HG03139 (cell line): ENCODE measurements at regions not wholly inside any gene's neighbourhood (a gene's known extent, or its start where the extent isn't known, plus 50 kb on each side); places are given as distances from the start of the nearest gene placed in this dataset.
"Not testable (repeated sequence)": the region's sequence is repeated elsewhere in the genome, so short reads cannot be mapped to it uniquely, and the experiment has no call there.

Experiments
- ATAC-seq: cut with Tn5 transposase; IDR thresholded peaks from one replicate; pipeline ENCODE4 v1.9.1; 2021; ENCODE audit not compliant: unreplicated experiment

DNA sequence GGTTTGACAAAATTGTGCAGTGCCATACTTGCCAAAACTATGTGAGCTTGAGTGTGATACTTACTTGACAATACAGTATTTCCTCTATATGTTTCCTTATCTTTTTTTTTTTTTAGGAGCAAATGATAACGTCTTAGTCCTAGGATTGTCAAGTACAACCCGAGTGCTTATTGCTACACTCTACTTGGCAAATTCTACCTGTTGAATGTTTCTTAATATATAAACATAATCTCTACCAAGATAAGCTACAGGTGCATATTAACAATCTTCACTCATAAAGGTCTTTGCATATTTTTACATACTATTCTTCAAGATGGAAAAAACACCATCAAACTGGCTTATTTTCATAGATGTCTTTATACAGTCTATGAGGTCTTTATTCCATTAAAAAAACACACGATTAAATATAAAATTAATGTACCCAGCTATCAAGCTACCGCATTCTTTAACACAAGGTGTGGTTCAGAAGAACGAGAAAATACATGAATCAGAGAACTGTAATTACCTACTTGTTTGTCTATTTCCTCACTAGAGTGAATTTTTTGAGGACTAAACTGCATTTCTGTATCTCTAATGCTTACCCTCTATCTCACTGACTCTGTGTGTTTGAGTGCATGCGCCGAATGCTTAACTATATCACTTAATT, 76.1 kb upstream of the PDSS1 start:
- ATAC-seq, result no peak

DNA sequence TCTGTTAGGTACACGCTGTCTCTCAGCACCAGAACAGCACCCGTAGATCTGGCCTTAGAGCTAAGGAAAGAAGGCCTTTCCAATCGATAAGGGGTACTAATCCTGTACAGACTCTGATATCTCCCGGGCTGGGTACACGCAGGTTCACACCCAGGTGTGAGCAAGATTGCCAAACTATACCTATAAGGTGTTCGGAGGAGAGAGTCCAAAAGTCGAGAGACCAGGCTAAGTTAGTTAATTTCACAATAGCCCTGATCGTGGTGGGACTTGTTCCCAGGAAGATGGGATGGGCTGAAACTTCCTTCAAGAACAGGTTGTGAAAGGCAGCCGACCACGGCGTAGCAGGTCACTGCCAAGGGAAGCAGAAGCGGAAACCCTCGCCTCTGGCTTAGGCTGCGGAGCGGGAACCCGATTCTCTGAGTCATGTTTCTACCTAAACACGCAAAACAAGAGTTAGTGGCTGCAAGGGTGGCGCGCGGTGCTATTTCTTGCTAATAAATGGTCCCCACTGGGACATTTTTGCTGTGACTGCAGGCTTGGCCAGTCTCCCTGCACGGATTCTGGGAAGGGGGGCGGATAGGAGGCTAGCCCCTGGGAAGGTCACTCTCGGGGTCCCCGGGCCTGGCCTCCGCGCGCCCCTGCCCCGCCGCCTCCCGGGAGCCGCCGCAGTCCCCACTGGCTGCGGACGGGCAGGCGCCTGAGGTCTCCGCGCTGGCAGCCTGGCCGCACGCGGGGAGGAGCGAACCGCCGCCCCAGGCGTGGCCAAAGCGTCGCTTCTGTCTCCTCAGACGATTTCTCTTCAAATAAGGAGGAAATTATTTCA, 75.4 kb upstream of the PDSS1 start:
- ATAC-seq, result no peak

DNA sequence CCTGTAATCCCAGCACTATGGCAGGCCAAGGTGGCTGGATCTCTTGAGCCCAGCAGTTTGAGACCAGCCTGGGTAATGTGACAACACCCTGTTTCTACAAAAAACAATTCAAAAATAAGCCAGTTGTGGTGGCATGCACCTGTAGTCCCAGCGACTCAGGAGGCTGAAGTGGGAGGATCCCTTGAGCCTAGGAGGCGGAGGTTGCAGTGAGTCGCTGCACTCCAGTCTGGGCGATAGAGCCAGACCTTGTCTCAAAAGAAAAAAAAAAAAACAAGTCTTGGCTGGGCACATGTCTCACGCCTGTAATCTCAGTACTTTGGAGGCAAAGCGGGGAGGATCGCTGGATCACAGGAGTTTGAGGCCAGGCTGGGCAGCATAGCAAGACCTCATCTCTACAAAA, 74.6 kb upstream of the PDSS1 start:
- ATAC-seq, result no peak

DNA sequence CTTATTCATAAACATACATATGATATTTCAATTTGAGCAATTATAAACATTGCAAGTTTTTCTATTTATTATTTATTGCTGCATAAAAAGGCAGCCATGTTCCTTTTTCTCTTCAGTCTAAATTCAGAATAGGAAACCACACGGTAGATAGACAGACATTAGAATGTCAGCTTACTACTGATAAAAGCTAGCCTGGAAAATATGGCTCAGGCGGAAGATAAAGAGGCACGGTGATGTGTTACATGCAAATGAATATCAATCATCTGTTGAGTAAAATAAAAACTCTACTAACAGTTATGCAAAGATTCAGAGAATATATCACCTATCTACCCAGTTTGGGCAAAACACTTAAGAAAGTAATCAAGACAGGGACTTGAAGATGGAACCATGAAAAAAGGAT, 73.5 kb upstream of the PDSS1 start:
- ATAC-seq, result no peak

DNA sequence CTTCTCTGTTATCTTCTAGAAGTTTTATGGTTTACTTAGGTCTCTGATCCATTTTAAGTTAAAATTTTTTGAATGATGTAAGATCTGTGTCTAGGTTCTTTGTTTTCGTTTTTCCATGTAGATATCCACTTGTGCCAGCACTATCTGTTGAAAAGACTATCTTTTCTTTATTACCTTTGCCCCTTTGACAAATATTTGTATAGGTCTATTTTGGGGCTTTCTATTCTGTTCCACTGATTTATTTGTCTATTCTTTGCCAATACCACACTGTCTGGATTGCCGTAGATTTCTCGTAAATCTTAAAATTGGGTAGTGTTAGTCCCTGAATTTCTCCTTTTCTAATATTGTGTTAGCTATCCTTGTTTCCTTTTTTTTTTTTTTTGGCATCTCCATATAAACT, 71.4 kb upstream of the PDSS1 start:
- no peak for ATAC-seq

DNA sequence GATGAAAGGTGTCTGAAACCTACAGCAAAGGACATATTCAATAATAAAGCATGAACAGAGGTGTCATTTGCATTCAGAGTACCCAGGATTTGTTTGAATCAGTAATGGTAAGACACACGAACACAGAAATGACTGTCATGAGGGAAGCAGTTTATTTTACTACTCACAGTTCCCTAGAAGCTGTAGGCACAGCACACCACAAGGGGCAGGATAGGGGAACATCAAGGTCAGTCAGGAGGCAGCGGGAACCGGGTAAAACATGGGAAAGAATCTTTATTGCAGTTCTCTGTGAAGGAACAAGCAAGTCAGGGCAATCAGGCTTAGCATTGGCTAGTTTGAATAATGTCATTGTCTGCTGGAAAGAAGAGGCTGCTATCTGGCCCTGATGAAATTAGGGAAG, 70.2 kb upstream of the PDSS1 start:
- no peak for ATAC-seq

DNA sequence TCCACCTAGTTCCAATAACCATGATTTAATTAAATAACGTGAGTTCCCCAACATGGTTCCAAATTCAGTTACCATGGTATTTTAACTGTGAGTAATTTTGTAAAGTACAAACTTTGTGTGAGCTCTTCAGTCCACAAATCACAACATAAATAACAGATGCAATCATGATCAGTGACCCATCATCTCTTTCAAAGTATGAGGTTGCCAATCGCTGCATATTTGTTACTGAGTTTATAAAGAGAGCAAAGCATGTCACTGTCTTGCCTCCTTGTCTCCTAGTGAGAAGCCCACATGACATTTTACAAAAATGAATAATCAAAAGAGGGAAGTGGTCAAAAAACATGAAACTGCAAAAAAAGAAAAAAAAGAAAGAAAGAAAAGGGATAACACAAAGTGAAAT, 69.1 kb upstream of the PDSS1 start:
- ATAC-seq, result peak; percentile 64

DNA sequence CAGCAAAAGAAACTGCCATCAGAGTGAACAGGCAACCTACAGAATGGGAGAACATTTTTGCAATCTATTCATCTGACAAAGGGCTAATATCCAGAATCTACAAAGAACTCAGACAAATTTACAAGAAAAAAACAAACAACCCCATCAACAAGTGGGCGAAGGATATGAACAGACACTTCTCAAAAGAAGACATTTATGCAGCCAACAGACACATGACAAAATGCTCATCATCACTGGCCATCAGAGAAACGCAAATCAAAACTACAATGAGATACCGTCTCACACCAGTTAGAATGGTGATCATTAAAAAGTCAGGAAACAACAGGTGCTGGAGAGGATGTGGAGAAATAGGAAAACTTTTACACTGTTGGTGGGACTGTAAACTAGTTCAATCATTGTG, 65.3 kb upstream of the PDSS1 start:
- not testable (repeated sequence) for ATAC-seq

DNA sequence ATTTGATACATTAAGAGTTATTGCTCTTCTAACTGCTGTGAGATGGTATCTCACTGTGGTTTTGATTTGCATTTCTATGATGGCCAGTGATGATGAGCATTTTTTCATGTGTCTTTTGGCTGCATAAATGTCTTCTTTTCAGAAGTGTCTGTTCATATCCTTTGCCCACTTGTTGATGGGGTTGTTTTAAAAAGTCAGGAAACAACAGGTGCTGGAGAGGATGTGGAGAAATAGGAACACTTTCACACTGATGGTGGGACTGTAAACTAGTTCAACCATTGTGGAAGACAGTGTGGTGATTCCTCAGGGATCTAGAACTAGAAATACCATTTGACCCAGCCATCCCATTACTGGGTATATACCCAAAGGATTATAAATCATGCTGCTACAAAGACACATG, 63.4 kb upstream of the PDSS1 start:
- ATAC-seq, result not testable (repeated sequence)

DNA sequence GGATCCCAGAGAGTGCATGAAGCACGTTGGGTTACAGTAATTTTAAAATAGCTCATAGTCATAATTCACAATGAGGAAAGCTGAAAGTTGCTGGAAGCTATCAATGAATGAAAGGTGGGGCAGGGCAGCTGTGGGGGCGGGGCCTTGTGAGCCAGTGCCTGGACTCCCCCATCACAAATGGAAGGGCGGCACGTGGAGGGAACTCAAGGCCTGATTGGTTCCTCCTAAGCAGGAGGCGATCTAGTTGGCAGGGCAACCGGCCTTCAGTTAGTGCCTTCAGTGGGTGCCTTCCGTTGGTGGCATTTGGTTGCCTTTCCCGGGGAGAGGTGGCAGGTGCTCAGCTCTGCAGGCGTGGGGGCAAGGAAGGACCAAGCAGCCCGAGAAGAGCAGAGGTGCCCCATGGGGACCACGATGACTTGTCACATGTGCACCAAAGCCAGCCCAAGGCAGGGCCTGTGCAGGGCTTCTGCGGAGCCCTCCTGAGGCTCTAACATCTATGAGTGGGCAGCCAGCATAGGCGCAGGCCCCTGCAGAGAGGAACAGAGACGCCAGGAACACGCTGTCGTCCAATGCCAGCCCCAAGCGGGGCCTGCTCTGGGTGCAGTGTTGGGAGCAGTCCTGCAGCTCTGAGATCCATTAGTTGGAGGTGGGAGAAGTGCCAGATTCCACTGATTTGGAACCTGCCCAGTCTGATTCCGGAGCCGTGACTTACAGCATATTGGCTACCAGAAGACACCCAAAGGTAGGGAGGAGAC, 59.8 kb upstream of the PDSS1 start:
- no peak for ATAC-seq

DNA sequence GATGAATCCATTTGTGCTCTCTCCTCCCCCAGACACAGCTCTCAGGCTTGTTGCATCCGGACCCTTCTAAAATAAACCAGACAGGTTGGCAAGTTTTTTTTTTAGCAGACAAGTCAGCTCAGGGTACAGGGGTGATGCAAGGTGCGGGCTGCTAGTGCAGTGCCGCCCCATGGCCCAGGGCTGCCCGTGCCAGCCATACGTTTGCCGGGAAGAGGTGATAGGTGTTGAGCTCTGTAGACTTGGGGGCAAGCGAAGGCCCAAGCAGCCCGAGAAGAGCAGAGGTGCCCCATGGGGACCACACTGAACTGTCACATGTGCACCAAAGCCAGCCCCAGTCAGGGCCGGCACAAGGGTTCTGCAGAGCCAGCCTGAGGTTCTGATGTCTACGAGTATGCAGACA, 57.1 kb upstream of the PDSS1 start:
- ATAC-seq, result no peak

DNA sequence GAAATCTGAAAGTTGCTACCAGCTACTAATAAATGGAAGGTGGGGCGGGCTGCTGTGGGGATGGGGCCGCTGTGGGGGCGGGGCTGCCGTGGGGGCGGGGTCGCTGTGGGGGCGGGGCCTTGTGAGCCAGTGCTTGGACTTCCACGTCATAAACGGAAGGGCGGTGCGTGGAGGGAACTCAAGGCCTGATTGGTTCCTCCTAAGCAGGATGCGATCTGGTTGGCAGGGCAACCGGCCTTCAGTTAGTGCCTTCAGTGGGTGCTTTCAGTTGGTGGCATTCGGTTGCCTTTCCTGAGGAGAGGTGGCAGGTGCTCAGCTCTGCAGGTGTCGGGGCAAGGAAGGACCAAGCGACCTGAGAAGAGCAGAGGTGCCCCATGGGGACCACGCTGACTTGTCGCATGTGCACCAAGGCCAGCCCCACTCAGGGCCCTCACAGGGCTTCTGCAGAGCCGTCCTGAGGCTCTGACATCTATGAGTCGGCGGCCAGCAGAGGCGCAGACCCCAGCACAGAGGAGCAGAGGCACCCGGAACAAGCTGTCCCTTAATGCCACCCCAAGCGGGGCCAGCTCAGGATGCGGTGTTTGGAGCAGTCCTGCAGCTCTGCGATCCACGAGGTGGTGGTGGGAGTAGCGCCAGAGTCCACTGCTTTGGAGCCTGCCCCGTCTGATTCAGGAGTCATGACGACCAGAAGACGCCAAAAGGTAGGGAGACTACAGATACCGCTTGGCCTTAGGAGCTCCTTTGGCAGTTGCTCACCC, 54.4 kb upstream of the PDSS1 start:
- no peak for ATAC-seq

DNA sequence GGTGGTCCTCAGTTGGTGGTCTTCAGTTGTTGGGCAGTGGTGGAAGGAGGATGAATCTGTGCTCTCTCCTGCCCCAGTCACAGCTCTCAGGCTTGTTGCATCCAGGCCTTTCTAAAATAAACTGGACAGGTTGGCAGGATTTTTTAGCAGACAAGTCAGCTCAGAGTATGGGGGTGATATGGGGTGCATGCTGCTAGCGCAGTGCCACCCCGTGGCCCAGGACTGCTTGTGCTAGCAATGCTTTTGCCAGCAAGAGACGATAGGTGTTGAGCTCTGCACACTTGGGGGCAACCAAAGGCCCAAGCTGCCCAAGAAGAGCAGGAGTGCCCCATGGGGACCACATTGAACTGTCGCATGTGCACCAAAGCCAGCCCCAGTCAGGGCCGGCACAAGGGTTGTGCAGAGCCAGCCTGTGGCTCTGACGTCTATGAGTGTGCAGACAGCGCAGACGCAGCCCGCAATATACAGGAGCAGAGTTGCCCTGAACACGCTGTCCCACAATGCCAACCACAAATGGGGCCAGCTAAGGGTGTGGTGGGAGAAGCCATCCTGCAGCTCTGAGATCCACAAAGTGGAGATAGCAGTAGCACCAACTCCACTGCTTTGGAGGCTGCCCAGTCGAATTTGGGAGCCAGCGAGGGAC, 49.8 kb upstream of the PDSS1 start:
- no peak for ATAC-seq
